ENCODE measurements at regions not wholly inside any gene's neighbourhood (a gene's known extent, or its start where the extent isn't known, plus 50 kb on each side); places are given as distances from the start of the nearest gene placed in this dataset.

DNA sequence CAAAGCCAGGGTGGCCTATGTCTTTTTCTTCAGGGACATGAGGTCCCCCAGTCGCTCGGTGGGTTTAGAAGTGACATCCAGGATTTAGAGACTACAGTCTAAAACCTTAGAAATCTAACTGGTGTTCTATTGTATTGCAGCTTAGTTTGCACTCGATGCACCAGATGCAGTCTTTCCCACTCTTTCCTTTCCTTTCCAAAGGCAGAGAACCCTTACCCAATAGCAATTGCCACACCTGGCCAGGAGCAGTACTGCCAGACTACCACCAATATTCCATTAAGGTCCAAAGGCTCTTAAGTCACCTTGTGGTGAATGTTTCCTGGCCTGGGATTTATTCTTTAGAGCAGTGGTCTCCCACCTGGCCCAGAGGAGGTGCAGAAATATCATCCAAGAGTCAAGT, 1068.8 kb downstream of the FAM133A start:
- H3K27me3 Mint-ChIP-seq (ENCODE audit: low read depth): no peaks in the 10 kb centered on the region
- no peak for DNase-seq (ENCODE audit: low spot score)
- peaks cover 21% of the 10 kb centered on the region for H3K36me3 Mint-ChIP-seq
- no peak overlapping the region for H3K4me3 Mint-ChIP-seq
- no peak overlapping the region; the same call in 1 of the 2 replicates for H3K27ac Mint-ChIP-seq
- ATAC-seq: peak; percentile 44; the same call in 1 of the 2 replicates
- TF ChIP-seq ZNF317 (CRISPR knock-in tag; IDR thresholded peaks at IDR 0.05; ENCODE audit: borderline replicate concordance, low read depth): no peak
- TF ChIP-seq KAT7 (CRISPR knock-in tag; IDR thresholded peaks at IDR 0.05; ENCODE audit: borderline replicate concordance): no peak
- TF ChIP-seq, protein P1, sequence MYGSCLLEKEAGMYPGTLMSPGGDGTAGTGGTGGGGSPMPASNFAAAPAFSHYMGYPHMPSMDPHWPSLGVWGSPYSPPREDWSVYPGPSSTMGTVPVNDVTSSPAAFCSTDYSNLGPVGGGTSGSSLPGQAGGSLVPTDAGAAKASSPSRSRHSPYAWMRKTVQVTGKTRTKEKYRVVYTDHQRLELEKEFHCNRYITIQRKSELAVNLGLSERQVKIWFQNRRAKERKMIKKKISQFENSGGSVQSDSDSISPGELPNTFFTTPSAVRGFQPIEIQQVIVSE (CRISPR knock-in tag; IDR thresholded peaks at IDR 0.05; ENCODE audit: borderline replicate concordance): no peak
- TF ChIP-seq GTF2I (CRISPR knock-in tag; conservative IDR thresholded peaks at IDR 0.05): no peak
- H3K4me1 Mint-ChIP-seq: peaks cover 51% of the 10 kb centered on the region
- CTCF ChIA-PET: no interaction called here
- POLR2A ChIA-PET: no interaction called here
- H3K9me3 Mint-ChIP-seq: peaks cover 7% of the 10 kb centered on the region

DNA sequence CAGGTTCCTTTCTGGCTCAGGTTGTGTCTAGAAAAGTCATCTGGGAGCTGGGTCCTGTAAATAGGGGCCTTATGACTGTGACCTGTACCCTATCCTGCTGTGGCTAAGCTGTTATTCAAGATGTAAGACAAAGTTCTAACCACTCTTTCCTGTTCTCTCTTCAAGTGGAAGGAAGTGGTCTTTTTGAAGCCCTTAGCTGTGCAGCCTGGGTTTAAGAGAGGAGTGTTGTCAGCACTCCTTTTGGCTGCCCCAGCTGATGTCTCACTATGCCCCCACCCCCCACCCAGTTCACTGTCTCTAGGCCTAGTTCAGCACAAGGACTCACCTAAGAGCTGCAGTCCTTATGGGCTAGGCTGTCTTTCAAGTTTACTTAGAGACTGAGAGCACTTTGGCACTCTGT, 1069.5 kb downstream of the FAM133A start:
- DNase-seq (ENCODE audit: low spot score) (no peak), ATAC-seq (no peak)
- ChIA-PET CTCF (no interaction called here), POLR2A (no interaction called here)
- no peak overlapping the region for H3K4me3 Mint-ChIP-seq
- H3K4me1 Mint-ChIP-seq: peaks cover 49% of the 10 kb centered on the region
- TF ChIP-seq SMAD4 (CRISPR knock-in tag; IDR thresholded peaks at IDR 0.05): no peak
- TF ChIP-seq ZNF317 (CRISPR knock-in tag; IDR thresholded peaks at IDR 0.05; ENCODE audit: borderline replicate concordance, low read depth): no peak
- TF ChIP-seq, protein P2, sequence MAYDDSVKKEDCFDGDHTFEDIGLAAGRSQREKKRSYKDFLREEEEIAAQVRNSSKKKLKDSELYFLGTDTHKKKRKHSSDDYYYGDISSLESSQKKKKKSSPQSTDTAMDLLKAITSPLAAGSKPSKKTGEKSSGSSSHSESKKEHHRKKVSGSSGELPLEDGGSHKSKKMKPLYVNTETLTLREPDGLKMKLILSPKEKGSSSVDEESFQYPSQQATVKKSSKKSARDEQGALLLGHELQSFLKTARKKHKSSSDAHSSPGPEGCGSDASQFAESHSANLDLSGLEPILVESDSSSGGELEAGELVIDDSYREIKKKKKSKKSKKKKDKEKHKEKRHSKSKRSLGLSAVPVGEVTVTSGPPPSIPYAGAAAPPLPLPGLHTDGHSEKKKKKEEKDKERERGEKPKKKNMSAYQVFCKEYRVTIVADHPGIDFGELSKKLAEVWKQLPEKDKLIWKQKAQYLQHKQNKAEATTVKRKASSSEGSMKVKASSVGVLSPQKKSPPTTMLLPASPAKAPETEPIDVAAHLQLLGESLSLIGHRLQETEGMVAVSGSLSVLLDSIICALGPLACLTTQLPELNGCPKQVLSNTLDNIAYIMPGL (CRISPR knock-in tag; IDR thresholded peaks at IDR 0.05): no peak
- no peak for TF ChIP-seq ZNF263 (CRISPR knock-in tag; IDR thresholded peaks at IDR 0.05; ENCODE audit: low read depth)
- no peak for TF ChIP-seq ZNF671 (CRISPR knock-in tag; IDR thresholded peaks at IDR 0.05)
- TF ChIP-seq, protein P3, sequence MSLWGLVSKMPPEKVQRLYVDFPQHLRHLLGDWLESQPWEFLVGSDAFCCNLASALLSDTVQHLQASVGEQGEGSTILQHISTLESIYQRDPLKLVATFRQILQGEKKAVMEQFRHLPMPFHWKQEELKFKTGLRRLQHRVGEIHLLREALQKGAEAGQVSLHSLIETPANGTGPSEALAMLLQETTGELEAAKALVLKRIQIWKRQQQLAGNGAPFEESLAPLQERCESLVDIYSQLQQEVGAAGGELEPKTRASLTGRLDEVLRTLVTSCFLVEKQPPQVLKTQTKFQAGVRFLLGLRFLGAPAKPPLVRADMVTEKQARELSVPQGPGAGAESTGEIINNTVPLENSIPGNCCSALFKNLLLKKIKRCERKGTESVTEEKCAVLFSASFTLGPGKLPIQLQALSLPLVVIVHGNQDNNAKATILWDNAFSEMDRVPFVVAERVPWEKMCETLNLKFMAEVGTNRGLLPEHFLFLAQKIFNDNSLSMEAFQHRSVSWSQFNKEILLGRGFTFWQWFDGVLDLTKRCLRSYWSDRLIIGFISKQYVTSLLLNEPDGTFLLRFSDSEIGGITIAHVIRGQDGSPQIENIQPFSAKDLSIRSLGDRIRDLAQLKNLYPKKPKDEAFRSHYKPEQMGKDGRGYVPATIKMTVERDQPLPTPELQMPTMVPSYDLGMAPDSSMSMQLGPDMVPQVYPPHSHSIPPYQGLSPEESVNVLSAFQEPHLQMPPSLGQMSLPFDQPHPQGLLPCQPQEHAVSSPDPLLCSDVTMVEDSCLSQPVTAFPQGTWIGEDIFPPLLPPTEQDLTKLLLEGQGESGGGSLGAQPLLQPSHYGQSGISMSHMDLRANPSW (CRISPR knock-in tag; conservative IDR thresholded peaks at IDR 0.05; ENCODE audit: low read depth): no peak
- TF ChIP-seq NFE2L1 (CRISPR knock-in tag; IDR thresholded peaks at IDR 0.05): no peak
- TF ChIP-seq ETV6 (CRISPR knock-in tag; IDR thresholded peaks at IDR 0.05): no peak
- no peak for TF ChIP-seq GRHL2 (CRISPR knock-in tag; IDR thresholded peaks at IDR 0.05; ENCODE audit: insufficient replicate concordance, severe bottlenecking)
- TF ChIP-seq, protein P4, sequence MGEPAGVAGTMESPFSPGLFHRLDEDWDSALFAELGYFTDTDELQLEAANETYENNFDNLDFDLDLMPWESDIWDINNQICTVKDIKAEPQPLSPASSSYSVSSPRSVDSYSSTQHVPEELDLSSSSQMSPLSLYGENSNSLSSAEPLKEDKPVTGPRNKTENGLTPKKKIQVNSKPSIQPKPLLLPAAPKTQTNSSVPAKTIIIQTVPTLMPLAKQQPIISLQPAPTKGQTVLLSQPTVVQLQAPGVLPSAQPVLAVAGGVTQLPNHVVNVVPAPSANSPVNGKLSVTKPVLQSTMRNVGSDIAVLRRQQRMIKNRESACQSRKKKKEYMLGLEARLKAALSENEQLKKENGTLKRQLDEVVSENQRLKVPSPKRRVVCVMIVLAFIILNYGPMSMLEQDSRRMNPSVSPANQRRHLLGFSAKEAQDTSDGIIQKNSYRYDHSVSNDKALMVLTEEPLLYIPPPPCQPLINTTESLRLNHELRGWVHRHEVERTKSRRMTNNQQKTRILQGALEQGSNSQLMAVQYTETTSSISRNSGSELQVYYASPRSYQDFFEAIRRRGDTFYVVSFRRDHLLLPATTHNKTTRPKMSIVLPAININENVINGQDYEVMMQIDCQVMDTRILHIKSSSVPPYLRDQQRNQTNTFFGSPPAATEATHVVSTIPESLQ (CRISPR knock-in tag; IDR thresholded peaks at IDR 0.05): no peak
- TF ChIP-seq TEAD4 (CRISPR knock-in tag; IDR thresholded peaks at IDR 0.05): no peak
- TF ChIP-seq CREM (CRISPR knock-in tag; IDR thresholded peaks at IDR 0.05): no peak
- TF ChIP-seq SMAD3 (CRISPR knock-in tag; IDR thresholded peaks at IDR 0.05; ENCODE audit: borderline replicate concordance): no peak
- H3K9me3 Mint-ChIP-seq: 0 out of 2 replicates have a peak, but pooled peaks cover 5% of the 10 kb centered on the region
- no peaks in the 10 kb centered on the region for H3K27me3 Mint-ChIP-seq (ENCODE audit: low read depth)
- H3K27ac Mint-ChIP-seq: no peak overlapping the region
- peaks cover 20% of the 10 kb centered on the region for H3K36me3 Mint-ChIP-seq

DNA sequence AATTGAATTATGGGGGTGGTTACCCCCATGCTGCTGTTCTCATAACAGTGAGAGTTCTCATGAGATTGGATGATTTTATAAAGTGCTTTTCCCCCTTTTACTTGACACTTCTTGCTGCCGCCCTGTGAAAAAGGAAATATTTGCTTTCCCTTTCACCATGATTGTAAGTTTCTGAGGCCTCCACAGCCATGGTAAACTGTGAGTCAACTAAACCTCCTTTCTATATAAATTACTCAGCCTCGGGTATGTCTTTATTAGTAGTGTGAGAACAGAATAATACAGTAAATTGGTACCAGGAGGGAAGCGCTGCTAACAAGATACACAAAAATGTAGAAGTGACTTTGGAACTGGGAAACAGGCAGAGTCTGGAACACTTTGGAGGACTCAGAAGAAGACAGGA, 1070.8 kb downstream of the FAM133A start:
- TF ChIP-seq FOXK1 (CRISPR knock-in tag; IDR thresholded peaks at IDR 0.05) (no peak), SP1 (CRISPR knock-in tag; conservative IDR thresholded peaks at IDR 0.05) (no peak), ZBTB21 (CRISPR knock-in tag; IDR thresholded peaks at IDR 0.05; ENCODE audit: borderline replicate concordance) (no peak)
- TF ChIP-seq, protein P5, sequence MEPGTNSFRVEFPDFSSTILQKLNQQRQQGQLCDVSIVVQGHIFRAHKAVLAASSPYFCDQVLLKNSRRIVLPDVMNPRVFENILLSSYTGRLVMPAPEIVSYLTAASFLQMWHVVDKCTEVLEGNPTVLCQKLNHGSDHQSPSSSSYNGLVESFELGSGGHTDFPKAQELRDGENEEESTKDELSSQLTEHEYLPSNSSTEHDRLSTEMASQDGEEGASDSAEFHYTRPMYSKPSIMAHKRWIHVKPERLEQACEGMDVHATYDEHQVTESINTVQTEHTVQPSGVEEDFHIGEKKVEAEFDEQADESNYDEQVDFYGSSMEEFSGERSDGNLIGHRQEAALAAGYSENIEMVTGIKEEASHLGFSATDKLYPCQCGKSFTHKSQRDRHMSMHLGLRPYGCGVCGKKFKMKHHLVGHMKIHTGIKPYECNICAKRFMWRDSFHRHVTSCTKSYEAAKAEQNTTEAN (CRISPR knock-in tag; IDR thresholded peaks at IDR 0.05): no peak
- TF ChIP-seq, protein P6, sequence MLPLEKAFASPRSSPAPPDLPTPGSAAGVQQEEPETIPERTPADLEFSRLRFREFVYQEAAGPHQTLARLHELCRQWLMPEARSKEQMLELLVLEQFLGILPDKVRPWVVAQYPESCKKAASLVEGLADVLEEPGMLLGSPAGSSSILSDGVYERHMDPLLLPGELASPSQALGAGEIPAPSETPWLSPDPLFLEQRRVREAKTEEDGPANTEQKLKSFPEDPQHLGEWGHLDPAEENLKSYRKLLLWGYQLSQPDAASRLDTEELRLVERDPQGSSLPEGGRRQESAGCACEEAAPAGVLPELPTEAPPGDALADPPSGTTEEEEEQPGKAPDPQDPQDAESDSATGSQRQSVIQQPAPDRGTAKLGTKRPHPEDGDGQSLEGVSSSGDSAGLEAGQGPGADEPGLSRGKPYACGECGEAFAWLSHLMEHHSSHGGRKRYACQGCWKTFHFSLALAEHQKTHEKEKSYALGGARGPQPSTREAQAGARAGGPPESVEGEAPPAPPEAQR (CRISPR knock-in tag; IDR thresholded peaks at IDR 0.05): no peak
- Mint-ChIP-seq H3K4me1 (peaks cover 53% of the 10 kb centered on the region), H3K27ac (peak overlapping the region; percentile 96), H3K27me3 (ENCODE audit: low read depth) (no peaks in the 10 kb centered on the region), H3K36me3 (peaks cover 20% of the 10 kb centered on the region), H3K9me3 (0 out of 2 replicates have a peak, but pooled peaks cover 5% of the 10 kb centered on the region), H3K4me3 (no peak overlapping the region)
- POLR2A ChIA-PET: no interaction called here
- no peak for DNase-seq (ENCODE audit: low spot score)
- CTCF ChIA-PET: no interaction called here
- no peak for ATAC-seq

Measured in WTC11 (cell line).